Left renal pelvis (tissue), 4 donors: ENCODE measurements at regions not wholly inside any gene's neighbourhood (a gene's known extent, or its start where the extent isn't known, plus 50 kb on each side); places are given as distances from the start of the nearest gene placed in this dataset.
A peak's percentile ranks its signal among the peaks of the same experiment; 100 is the strongest.

Experiments
- DNase-seq, 4 donors: peaks; one replicate each; pipeline ENCODE4 v3.0.0-alpha.2; 2013; ENCODE audit warnings: low read depth in 4 of 4, low spot score in 3 of 4

- DNase-seq: no peak
Measured at GRCh38 chr9:87781331-87781730, 55.4 kb downstream of the CTSL start.

GRCh38 chr9:87783180-87783579 lies 57.3 kb downstream of the CTSL start:
- DNase-seq: no peak

- peak in 1 of 4 donors; percentile 12 for DNase-seq
Measured at GRCh38 chr9:87785315-87785970, 59.5 kb downstream of the CTSL start.

- no peak for DNase-seq
Measured at GRCh38 chr9:87786423-87786822, 60.5 kb downstream of the CTSL start.

GRCh38 chr9:87786876-87787275 lies 61.0 kb downstream of the CTSL start:
- no peak for DNase-seq

GRCh38 chr9:87787735-87788134 lies 61.8 kb downstream of the CTSL start:
- no peak for DNase-seq

GRCh38 chr9:87792831-87793288 lies 66.9 kb downstream of the CTSL start:
- DNase-seq: no peak

- DNase-seq: no peak
Measured at GRCh38 chr9:87793292-87793691, 67.4 kb downstream of the CTSL start.

GRCh38 chr9:87795178-87795577 lies 69.3 kb downstream of the CTSL start:
- no peak for DNase-seq

- no peak for DNase-seq
Measured at GRCh38 chr9:87796196-87796595, 70.3 kb downstream of the CTSL start.

- DNase-seq: no peak
Measured at GRCh38 chr9:87798261-87798833, 72.4 kb downstream of the CTSL start.

- no peak for DNase-seq
Measured at GRCh38 chr9:87799503-87799902, 73.6 kb downstream of the CTSL start.

- no peak for DNase-seq
Measured at GRCh38 chr9:87800456-87800855, 74.5 kb downstream of the CTSL start.

GRCh38 chr9:87801013-87801412 lies 75.1 kb downstream of the CTSL start:
- DNase-seq: no peak

GRCh38 chr9:87803166-87803565 lies 77.2 kb downstream of the CTSL start:
- no peak for DNase-seq

- no peak for DNase-seq
Measured at GRCh38 chr9:87803623-87804345, 77.9 kb downstream of the CTSL start.

GRCh38 chr9:87805259-87805658 lies 77.4 kb upstream of the SPATA31E1 start:
- no peak for DNase-seq

- no peak for DNase-seq
Measured at GRCh38 chr9:87810008-87810407, 72.7 kb upstream of the SPATA31E1 start.

GRCh38 chr9:87810679-87811178 lies 71.9 kb upstream of the SPATA31E1 start:
- DNase-seq: no peak

- DNase-seq: peak in 1 of 4 donors; percentile 7
Measured at GRCh38 chr9:87812375-87813118, 70.1 kb upstream of the SPATA31E1 start.

- no peak for DNase-seq
Measured at GRCh38 chr9:87813119-87813463, 69.6 kb upstream of the SPATA31E1 start.
